ENCODE measurements at regions not wholly inside any gene's neighbourhood (a gene's known extent, or its start where the extent isn't known, plus 50 kb on each side); places are given as distances from the start of the nearest gene placed in this dataset.

DNA sequence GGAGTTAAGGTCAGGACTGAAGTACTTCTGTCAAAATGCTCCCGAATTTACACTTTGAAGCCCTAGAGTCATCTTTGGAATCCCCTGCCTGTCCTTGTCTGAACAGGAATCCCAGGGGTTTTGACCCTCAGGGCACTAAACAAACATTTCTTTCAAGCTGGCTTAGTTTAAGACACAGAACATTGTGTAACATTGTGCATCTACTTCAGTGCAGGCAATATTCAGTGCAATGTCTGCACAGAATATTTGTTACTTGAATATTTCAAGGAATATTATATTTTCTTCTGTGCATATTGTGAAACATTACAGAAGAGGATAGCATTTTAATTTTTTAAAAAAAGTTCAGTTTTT is 763.4 kb downstream of the PCDH18 start:
- TF ChIP-seq CTCF (IDR thresholded peaks at IDR 0.05) (no peak), POLR2A (IDR thresholded peaks at IDR 0.05) (no peak)
